SK-N-SH treated with all-trans-retinoic acid at 6 μM for 48 hours (cell line): ENCODE measurements at regions not wholly inside any gene's neighbourhood (a gene's known extent, or its start where the extent isn't known, plus 50 kb on each side); places are given as distances from the start of the nearest gene placed in this dataset.

ENCODE experiments used
- ATAC-seq: fragments of 200-7000 bp; cut with Tn5 transposase; 3 replicates; pipeline ENCODE4 v1.9.1; 2020; ENCODE audit warnings: mild to moderate bottlenecking, moderate library complexity
- ARNTL ChIP-seq: fragments of 450-650 bp; formaldehyde crosslinking; IDR thresholded peaks from 2 replicates; pipeline ENCODE4 v1.5.0; 2020; ENCODE audit warnings: low read depth, mild to moderate bottlenecking, moderate library complexity, borderline replicate concordance
- CSDC2 ChIP-seq: fragments of 250-450 bp; sonication (Bioruptor Pico); IDR thresholded peaks from 2 replicates; pipeline ENCODE4 v1.5.0; 2020; ENCODE audit warnings: mild to moderate bottlenecking, moderate library complexity
- ESRRG ChIP-seq: fragments of 250-450 bp; sonication (Bioruptor Pico); IDR thresholded peaks from 2 replicates; pipeline ENCODE4 v1.6.1; 2021; ENCODE audit warnings: mild to moderate bottlenecking
- OSR1 ChIP-seq: fragments of 250-450 bp; sonication (Bioruptor Pico); IDR thresholded peaks from 2 replicates; pipeline ENCODE4 v1.8.0; 2022; ENCODE audit warnings: moderate library complexity, mild to moderate bottlenecking, inconsistent platforms
- PATZ1 ChIP-seq: fragments of 250-450 bp; sonication (Bioruptor Pico); IDR thresholded peaks from 2 replicates; pipeline ENCODE4 v1.8.0; 2020; ENCODE audit warnings: mild to moderate bottlenecking, moderate library complexity, borderline replicate concordance
- PPARA ChIP-seq: fragments of 250-450 bp; sonication (Bioruptor Pico); IDR thresholded peaks from 2 replicates; pipeline ENCODE4 v1.5.0; 2020; ENCODE audit warnings: mild to moderate bottlenecking, borderline replicate concordance
- RARB ChIP-seq: fragments of 250-450 bp; sonication (Bioruptor Pico); IDR thresholded peaks from 2 replicates; pipeline ENCODE4 v1.8.0; 2021; ENCODE audit warnings: mild to moderate bottlenecking, moderate library complexity
- SNAI2 ChIP-seq: fragments of 250-450 bp; sonication (Bioruptor Pico); IDR thresholded peaks from 2 replicates; pipeline ENCODE4 v1.5.0; 2020; ENCODE audit warnings: mild to moderate bottlenecking, moderate library complexity
- TCF4 ChIP-seq: fragments of 250-450 bp; sonication (Bioruptor Pico); IDR thresholded peaks from 2 replicates; pipeline ENCODE4 v1.8.0; 2021; ENCODE audit warnings: mild to moderate bottlenecking, moderate library complexity, borderline replicate concordance
- TOX ChIP-seq: fragments of 250-450 bp; sonication (Bioruptor Pico); IDR thresholded peaks from 2 replicates; pipeline ENCODE4 v1.8.0; 2021; ENCODE audit warnings: mild to moderate bottlenecking, moderate library complexity, borderline replicate concordance
- ZC3H10 ChIP-seq: fragments of 250-450 bp; sonication (Bioruptor Pico); IDR thresholded peaks from 2 replicates; pipeline ENCODE4 v1.5.1; 2021; ENCODE audit warnings: mild to moderate bottlenecking, moderate library complexity
- ZFP3 ChIP-seq: fragments of 250-450 bp; sonication (Bioruptor Pico); IDR thresholded peaks from 2 replicates; pipeline ENCODE4 v1.5.0; 2020; ENCODE audit warnings: mild to moderate bottlenecking, moderate library complexity
- ZFP30 ChIP-seq: fragments of 450-650 bp; formaldehyde crosslinking; IDR thresholded peaks from 2 replicates; pipeline ENCODE4 v1.5.0; 2022; ENCODE audit warnings: mild to moderate bottlenecking, moderate library complexity
- ZNF565 ChIP-seq: fragments of 450-650 bp; formaldehyde crosslinking; conservative IDR thresholded peaks from 2 replicates; pipeline ENCODE4 v1.5.0; 2020; ENCODE audit warnings: low read depth, mild to moderate bottlenecking, moderate library complexity
- ZNF70 ChIP-seq: fragments of 450-650 bp; formaldehyde crosslinking; IDR thresholded peaks from 2 replicates; pipeline ENCODE4 v1.5.0; 2020; ENCODE audit warnings: mild to moderate bottlenecking, moderate library complexity
- ZNF8 ChIP-seq: fragments of 450-650 bp; formaldehyde crosslinking; IDR thresholded peaks from 2 replicates; pipeline ENCODE4 v1.5.0; 2020; ENCODE audit warnings: mild to moderate bottlenecking, moderate library complexity
- TF ChIP-seq, protein P1 (sequence below): fragments of 250-450 bp; sonication (Bioruptor Pico); IDR thresholded peaks from 2 replicates; pipeline ENCODE4 v1.8.0; 2021; ENCODE audit warnings: low read depth, mild to moderate bottlenecking, moderate library complexity, borderline replicate concordance
- TF ChIP-seq, protein P2 (sequence below): fragments of 250-450 bp; sonication (Bioruptor Pico); IDR thresholded peaks from 2 replicates; pipeline ENCODE4 v1.5.0; 2020; ENCODE audit warnings: mild to moderate bottlenecking, moderate library complexity
- TF ChIP-seq, protein P3 (sequence below): fragments of 250-450 bp; sonication (Bioruptor Pico); IDR thresholded peaks from 2 replicates; pipeline ENCODE4 v1.5.1; 2020; ENCODE audit warnings: low read depth, mild to moderate bottlenecking, moderate library complexity

GRCh38 chr12:11446372-11446771 lies 51.0 kb upstream of the PRB2 start:
- ATAC-seq = no peak
- TF ChIP-seq PPARA (CRISPR knock-in tag) (no peak), ESRRG (CRISPR knock-in tag) (no peak), TOX (no peak), ZNF565 (CRISPR knock-in tag) (no peak), OSR1 (CRISPR knock-in tag) (no peak), ZFP3 (CRISPR knock-in tag) (no peak), ARNTL (CRISPR knock-in tag) (no peak), ZFP30 (CRISPR knock-in tag) (no peak), ZNF70 (CRISPR knock-in tag) (no peak), ZC3H10 (no peak), CSDC2 (CRISPR knock-in tag) (no peak), PATZ1 (no peak), TCF4 (CRISPR knock-in tag) (no peak)
- TF ChIP-seq, protein P1, sequence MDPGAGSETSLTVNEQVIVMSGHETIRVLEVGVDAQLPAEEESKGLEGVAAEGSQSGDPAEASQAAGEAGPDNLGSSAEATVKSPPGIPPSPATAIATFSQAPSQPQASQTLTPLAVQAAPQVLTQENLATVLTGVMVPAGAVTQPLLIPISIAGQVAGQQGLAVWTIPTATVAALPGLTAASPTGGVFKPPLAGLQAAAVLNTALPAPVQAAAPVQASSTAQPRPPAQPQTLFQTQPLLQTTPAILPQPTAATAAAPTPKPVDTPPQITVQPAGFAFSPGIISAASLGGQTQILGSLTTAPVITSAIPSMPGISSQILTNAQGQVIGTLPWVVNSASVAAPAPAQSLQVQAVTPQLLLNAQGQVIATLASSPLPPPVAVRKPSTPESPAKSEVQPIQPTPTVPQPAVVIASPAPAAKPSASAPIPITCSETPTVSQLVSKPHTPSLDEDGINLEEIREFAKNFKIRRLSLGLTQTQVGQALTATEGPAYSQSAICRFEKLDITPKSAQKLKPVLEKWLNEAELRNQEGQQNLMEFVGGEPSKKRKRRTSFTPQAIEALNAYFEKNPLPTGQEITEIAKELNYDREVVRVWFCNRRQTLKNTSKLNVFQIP (CRISPR knock-in tag) = no peak
- TF ChIP-seq, protein P2, sequence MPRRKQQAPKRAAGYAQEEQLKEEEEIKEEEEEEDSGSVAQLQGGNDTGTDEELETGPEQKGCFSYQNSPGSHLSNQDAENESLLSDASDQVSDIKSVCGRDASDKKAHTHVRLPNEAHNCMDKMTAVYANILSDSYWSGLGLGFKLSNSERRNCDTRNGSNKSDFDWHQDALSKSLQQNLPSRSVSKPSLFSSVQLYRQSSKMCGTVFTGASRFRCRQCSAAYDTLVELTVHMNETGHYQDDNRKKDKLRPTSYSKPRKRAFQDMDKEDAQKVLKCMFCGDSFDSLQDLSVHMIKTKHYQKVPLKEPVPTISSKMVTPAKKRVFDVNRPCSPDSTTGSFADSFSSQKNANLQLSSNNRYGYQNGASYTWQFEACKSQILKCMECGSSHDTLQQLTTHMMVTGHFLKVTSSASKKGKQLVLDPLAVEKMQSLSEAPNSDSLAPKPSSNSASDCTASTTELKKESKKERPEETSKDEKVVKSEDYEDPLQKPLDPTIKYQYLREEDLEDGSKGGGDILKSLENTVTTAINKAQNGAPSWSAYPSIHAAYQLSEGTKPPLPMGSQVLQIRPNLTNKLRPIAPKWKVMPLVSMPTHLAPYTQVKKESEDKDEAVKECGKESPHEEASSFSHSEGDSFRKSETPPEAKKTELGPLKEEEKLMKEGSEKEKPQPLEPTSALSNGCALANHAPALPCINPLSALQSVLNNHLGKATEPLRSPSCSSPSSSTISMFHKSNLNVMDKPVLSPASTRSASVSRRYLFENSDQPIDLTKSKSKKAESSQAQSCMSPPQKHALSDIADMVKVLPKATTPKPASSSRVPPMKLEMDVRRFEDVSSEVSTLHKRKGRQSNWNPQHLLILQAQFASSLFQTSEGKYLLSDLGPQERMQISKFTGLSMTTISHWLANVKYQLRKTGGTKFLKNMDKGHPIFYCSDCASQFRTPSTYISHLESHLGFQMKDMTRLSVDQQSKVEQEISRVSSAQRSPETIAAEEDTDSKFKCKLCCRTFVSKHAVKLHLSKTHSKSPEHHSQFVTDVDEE (CRISPR knock-in tag) = no peak

GRCh38 chr12:11457996-11458645 lies 62.8 kb upstream of the PRB2 start:
- no peak for ATAC-seq
- TF ChIP-seq, protein P1 (CRISPR knock-in tag) = no peak
- TF ChIP-seq ZFP3 (CRISPR knock-in tag) (no peak), CSDC2 (CRISPR knock-in tag) (no peak), OSR1 (CRISPR knock-in tag) (no peak), TCF4 (CRISPR knock-in tag) (no peak), RARB (CRISPR knock-in tag) (no peak), PATZ1 (no peak), ZNF565 (CRISPR knock-in tag) (no peak), ESRRG (CRISPR knock-in tag) (no peak), ZNF8 (no peak), ZNF70 (CRISPR knock-in tag) (no peak), SNAI2 (CRISPR knock-in tag) (no peak), ZFP30 (CRISPR knock-in tag) (no peak), ZC3H10 (no peak)
- TF ChIP-seq, protein P3, sequence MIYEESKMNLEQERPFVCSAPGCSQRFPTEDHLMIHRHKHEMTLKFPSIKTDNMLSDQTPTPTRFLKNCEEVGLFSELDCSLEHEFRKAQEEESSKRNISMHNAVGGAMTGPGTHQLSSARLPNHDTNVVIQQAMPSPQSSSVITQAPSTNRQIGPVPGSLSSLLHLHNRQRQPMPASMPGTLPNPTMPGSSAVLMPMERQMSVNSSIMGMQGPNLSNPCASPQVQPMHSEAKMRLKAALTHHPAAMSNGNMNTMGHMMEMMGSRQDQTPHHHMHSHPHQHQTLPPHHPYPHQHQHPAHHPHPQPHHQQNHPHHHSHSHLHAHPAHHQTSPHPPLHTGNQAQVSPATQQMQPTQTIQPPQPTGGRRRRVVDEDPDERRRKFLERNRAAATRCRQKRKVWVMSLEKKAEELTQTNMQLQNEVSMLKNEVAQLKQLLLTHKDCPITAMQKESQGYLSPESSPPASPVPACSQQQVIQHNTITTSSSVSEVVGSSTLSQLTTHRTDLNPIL (CRISPR knock-in tag) = no peak
